ENCODE measurements at regions not wholly inside any gene's neighbourhood (a gene's known extent, or its start where the extent isn't known, plus 50 kb on each side); places are given as distances from the start of the nearest gene placed in this dataset.

GRCh38 chr4:115763051-115763450 lies 649.6 kb upstream of the NDST4 start:
- TF ChIP-seq CTCF (IDR thresholded peaks at IDR 0.05) (no peak), POLR2A (IDR thresholded peaks at IDR 0.05) (no peak), EP300 (IDR thresholded peaks at IDR 0.05; ENCODE audit: low read depth) (no peak), POLR2AphosphoS5 (IDR thresholded peaks at IDR 0.05) (no peak)
- Histone ChIP-seq H3K27me3 (no peaks in the 10 kb centered on the region), H3K4me1 (no peaks in the 10 kb centered on the region), H3K27ac (no peak overlapping the region), H3K9me3 (no peaks in the 10 kb centered on the region), H3K4me3 (no peak overlapping the region), H3K36me3 (no peaks in the 10 kb centered on the region)
- no peak for DNase-seq
- in situ Hi-C loops (cut with MboI; ENCODE audit: low pct_ligation_motif_present in 1 of 4, low pct_unique_long_range_greater_than_20kb in 1 of 4, low sequenced_read_pairs in 3 of 4) (no loop called here), intact Hi-C loops (cut with DNase I; ENCODE audit: low total_unique reads) (no loop called here)
- WGBS, 2 donors (ENCODE audit: low coverage in 1 of 2) = 80 to 90% methylated on average over 1 of the region's 1 CpG

GRCh38 chr4:115759231-115759630 lies 645.8 kb upstream of the NDST4 start:
- DNase-seq = no peak
- no peaks in the 10 kb centered on the region for H3K27me3 ChIP-seq
- H3K4me3 ChIP-seq = no peak overlapping the region
- no peaks in the 10 kb centered on the region for H3K9me3 ChIP-seq
- H3K36me3 ChIP-seq = no peaks in the 10 kb centered on the region
- H3K27ac ChIP-seq = no peak overlapping the region
- no peaks in the 10 kb centered on the region for H3K4me1 ChIP-seq
- intact Hi-C loops (cut with DNase I; ENCODE audit: low total_unique reads) (no loop called here), in situ Hi-C loops (cut with MboI; ENCODE audit: low pct_ligation_motif_present in 1 of 4, low pct_unique_long_range_greater_than_20kb in 1 of 4, low sequenced_read_pairs in 3 of 4) (no loop called here)
- 40 to 61% methylated on average over 2 of the region's 2 CpGs for WGBS, 2 donors (ENCODE audit: low coverage in 1 of 2)
- TF ChIP-seq POLR2A (IDR thresholded peaks at IDR 0.05) (no peak), CTCF (IDR thresholded peaks at IDR 0.05) (no peak), EP300 (IDR thresholded peaks at IDR 0.05; ENCODE audit: low read depth) (no peak), POLR2AphosphoS5 (IDR thresholded peaks at IDR 0.05) (no peak)

GRCh38 chr4:115749404-115749803 lies 636.0 kb upstream of the NDST4 start:
- Histone ChIP-seq H3K9me3 (no peaks in the 10 kb centered on the region), H3K27me3 (no peaks in the 10 kb centered on the region), H3K27ac (no peak overlapping the region), H3K36me3 (no peaks in the 10 kb centered on the region), H3K4me3 (no peak overlapping the region), H3K4me1 (no peaks in the 10 kb centered on the region)
- DNase-seq = no peak
- TF ChIP-seq POLR2A (IDR thresholded peaks at IDR 0.05) (no peak), EP300 (IDR thresholded peaks at IDR 0.05; ENCODE audit: low read depth) (no peak), POLR2AphosphoS5 (IDR thresholded peaks at IDR 0.05) (no peak), CTCF (IDR thresholded peaks at IDR 0.05) (no peak)
- intact Hi-C loops (cut with DNase I; ENCODE audit: low total_unique reads) = no loop called here
- in situ Hi-C loops (cut with MboI; ENCODE audit: low pct_ligation_motif_present in 1 of 4, low pct_unique_long_range_greater_than_20kb in 1 of 4, low sequenced_read_pairs in 3 of 4) = no loop called here

- no peak overlapping the region for H3K27ac ChIP-seq
- H3K9me3 ChIP-seq = no peaks in the 10 kb centered on the region
- no peak for TF ChIP-seq CTCF (IDR thresholded peaks at IDR 0.05)
- no peak overlapping the region for H3K4me3 ChIP-seq
- no peaks in the 10 kb centered on the region for H3K36me3 ChIP-seq
- in situ Hi-C loops (cut with MboI; ENCODE audit: low pct_ligation_motif_present in 1 of 4, low pct_unique_long_range_greater_than_20kb in 1 of 4, low sequenced_read_pairs in 3 of 4) (no loop called here), intact Hi-C loops (cut with DNase I; ENCODE audit: low total_unique reads) (no loop called here)
- H3K4me1 ChIP-seq = no peaks in the 10 kb centered on the region
- H3K27me3 ChIP-seq = no peaks in the 10 kb centered on the region
- no peak for DNase-seq
- 15 to 17% methylated on average over 1 of the region's 1 CpG for WGBS, 2 donors (ENCODE audit: low coverage in 1 of 2)
These were observed 627.4 kb upstream of the NDST4 start for GRCh38 chr4:115740806-115741205.

Data from transverse colon (tissue), 4 donors.